ENCODE measurements at regions not wholly inside any gene's neighbourhood (a gene's known extent, or its start where the extent isn't known, plus 50 kb on each side); places are given as distances from the start of the nearest gene placed in this dataset.

- TF ChIP-seq POLR2A (IDR thresholded peaks at IDR 0.05) (no peak), CTCF (IDR thresholded peaks at IDR 0.05) (no peak), POLR2AphosphoS5 (IDR thresholded peaks at IDR 0.05; ENCODE audit: insufficient read depth in 1 of 2, low read depth in 1 of 2) (no peak)
Observed at GRCh38 chr9:107833295-107833694, 343.7 kb upstream of the KLF4 start.

Data from vagina (tissue), 2 donors.